Naive thymus-derived CD4-positive, alpha-beta T cell (primary cell): ENCODE measurements at regions not wholly inside any gene's neighbourhood (a gene's known extent, or its start where the extent isn't known, plus 50 kb on each side); places are given as distances from the start of the nearest gene placed in this dataset.

Source experiments
- ATAC-seq: fragments of 150-1000 bp; cut with Tn5 transposase; 2 replicates; pipeline ENCODE4 v1.10.0; 2021; ENCODE audit warnings: mild to moderate bottlenecking, moderate library complexity
- CTCF ChIA-PET: fragments of 350-600 bp; sonication (Branson Sonifier 250); formaldehyde crosslinking; loops from one replicate; lab custom pipeline; 2021; ENCODE audit warnings: antibody characterized with exemption; lab: Charles Lee
- POLR2A ChIA-PET: fragments of 350-600 bp; sonication (Branson Sonifier 250); formaldehyde crosslinking; loops from one replicate; lab custom pipeline; 2021; ENCODE audit warnings: antibody characterized with exemption, inconsistent platforms; lab: Charles Lee
- DNase-seq, 9 donors: peaks; one replicate each; pipeline versions ENCODE4 v3.0.0 to v3.0.0-alpha.2; 2020 to 2022; ENCODE audit warnings: mixed read lengths in 1 of 9
- H3K27ac ChIP-seq: one replicate; pipeline ENCODE4 v1.7.0; 2013; ENCODE audit warnings: mild to moderate bottlenecking, low read depth, low read length, moderate library complexity
- H3K27me3 ChIP-seq, 2 donors: one replicate each; pipeline ENCODE4 v1.7.0; 2013; ENCODE audit warnings: low read length in 2 of 2, mild to moderate bottlenecking in 2 of 2, moderate library complexity in 2 of 2; ENCODE audit not compliant: control insufficient read depth in 2 of 2, insufficient read depth in 2 of 2
- H3K36me3 ChIP-seq, 3 experiments: 1 replicate in 2 of 3; 2 replicates in 1 of 3; pipeline ENCODE4 v1.7.0; 2013; ENCODE audit warnings: low read length in 3 of 3, mild to moderate bottlenecking in 3 of 3, moderate library complexity in 1 of 3; ENCODE audit not compliant: insufficient read depth in 3 of 3, control insufficient read depth in 2 of 3
- H3K4me1 ChIP-seq, 2 donors: one replicate each; pipeline ENCODE4 v1.7.0; 2013; ENCODE audit warnings: low read length in 2 of 2, mild to moderate bottlenecking in 2 of 2, moderate library complexity in 1 of 2; ENCODE audit not compliant: control insufficient read depth in 2 of 2, insufficient read depth in 2 of 2
- H3K4me3 ChIP-seq: 2 replicates; pipeline ENCODE4 v1.7.0; 2013; ENCODE audit warnings: mild to moderate bottlenecking, low read length
- H3K9me3 ChIP-seq, 3 experiments: 1 replicate in 2 of 3; 2 replicates in 1 of 3; pipeline ENCODE4 v1.7.0; 2013; ENCODE audit warnings: low read length in 3 of 3; ENCODE audit not compliant: control insufficient read depth in 2 of 3
- H3K27ac Mint-ChIP-seq, 9 donors: one replicate each; pipeline ENCODE4 v1.8.0; 2020 to 2022; ENCODE audit warnings: mixed read lengths in 9 of 9, mild to moderate bottlenecking in 8 of 9, moderate library complexity in 5 of 9, inconsistent platforms in 2 of 9
- H3K27me3 Mint-ChIP-seq, 5 donors: one replicate each; pipeline ENCODE4 v1.8.0; 2021 to 2022; ENCODE audit warnings: mixed read lengths in 5 of 5, mild to moderate bottlenecking in 1 of 5
- H3K36me3 Mint-ChIP-seq, 5 donors: one replicate each; pipeline ENCODE4 v1.8.0; 2020 to 2022; ENCODE audit warnings: mixed read lengths in 5 of 5, mild to moderate bottlenecking in 3 of 5, inconsistent platforms in 1 of 5
- H3K4me1 Mint-ChIP-seq, 7 donors: one replicate each; pipeline ENCODE4 v1.8.0; 2020 to 2022; ENCODE audit warnings: mixed read lengths in 7 of 7, mild to moderate bottlenecking in 3 of 7, inconsistent platforms in 1 of 7
- H3K4me3 Mint-ChIP-seq, 10 donors: one replicate each; pipeline ENCODE4 v1.8.0; 2020 to 2022; ENCODE audit warnings: mild to moderate bottlenecking in 10 of 10, mixed read lengths in 10 of 10, moderate library complexity in 6 of 10, inconsistent platforms in 2 of 10
- H3K9me3 Mint-ChIP-seq, 11 donors: one replicate each; pipeline ENCODE4 v1.8.0; 2020 to 2022; ENCODE audit warnings: mixed read lengths in 11 of 11, mild to moderate bottlenecking in 4 of 11, inconsistent platforms in 1 of 11, moderate library complexity in 1 of 11
- intact Hi-C, 2 donors: fragments of 100-400 bp; cut with micrococcal nuclease; formaldehyde crosslinking; loops; one replicate each; pipeline ENCODE4 v1.15.1; 2023

DNA sequence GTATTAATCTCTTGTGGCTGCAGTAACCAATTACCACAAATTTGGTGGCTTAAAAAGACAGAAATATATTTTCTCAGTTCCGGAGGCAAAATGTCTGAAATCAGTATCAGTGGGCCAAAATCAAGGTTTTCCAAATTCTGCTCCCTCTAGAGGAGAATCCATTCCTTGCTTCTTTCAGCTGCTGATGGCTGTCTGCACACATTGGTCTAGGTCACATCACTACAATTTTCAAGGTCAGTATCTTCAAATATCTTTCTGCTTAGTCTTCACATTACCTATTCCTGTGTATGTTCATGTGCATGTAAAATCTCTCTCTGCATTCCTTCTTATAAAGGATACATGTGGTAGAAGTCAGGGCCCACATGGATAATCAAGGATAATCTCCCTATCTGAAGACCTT lies 999.4 kb downstream of the KCNT2 start:
- no peak overlapping the region for H3K27ac ChIP-seq
- ATAC-seq, result no peak
- Mint-ChIP-seq H3K4me3 (no peak overlapping the region), H3K9me3 (peaks cover 0 to 35% (median 7%) of the 10 kb centered on the region in 11 donors), H3K27ac (no peak overlapping the region), H3K36me3 (no peaks in the 10 kb centered on the region), H3K4me1 (no peaks in the 10 kb centered on the region), H3K27me3 (no peaks in the 10 kb centered on the region)
- CTCF ChIA-PET, result no interaction called here
- no peak overlapping the region for H3K4me3 ChIP-seq
- no peaks in the 10 kb centered on the region for H3K9me3 ChIP-seq
- H3K36me3 ChIP-seq, result no peaks in the 10 kb centered on the region
- intact Hi-C loops, result no loop called here
- H3K27me3 ChIP-seq, result no peaks in the 10 kb centered on the region
- no peaks in the 10 kb centered on the region for H3K4me1 ChIP-seq
- POLR2A ChIA-PET, result no interaction called here
- no peak for DNase-seq

GRCh38 chr1:195606483-195606882 lies 1001.8 kb downstream of the KCNT2 start:
- H3K27me3 Mint-ChIP-seq, result no peaks in the 10 kb centered on the region
- intact Hi-C loops, result no loop called here
- H3K27me3 ChIP-seq, result no peaks in the 10 kb centered on the region
- no peak overlapping the region for H3K4me3 ChIP-seq
- no peaks in the 10 kb centered on the region for H3K36me3 Mint-ChIP-seq
- H3K4me1 ChIP-seq, result no peaks in the 10 kb centered on the region
- H3K27ac Mint-ChIP-seq, result no peak overlapping the region
- H3K4me1 Mint-ChIP-seq, result no peaks in the 10 kb centered on the region
- ChIA-PET POLR2A (no interaction called here), CTCF (no interaction called here)
- no peak for DNase-seq
- H3K9me3 Mint-ChIP-seq, result peaks cover 0 to 37% (median 8%) of the 10 kb centered on the region in 11 donors
- H3K4me3 Mint-ChIP-seq, result no peak overlapping the region
- ATAC-seq, result no peak
- H3K27ac ChIP-seq, result no peak overlapping the region
- no peaks in the 10 kb centered on the region for H3K9me3 ChIP-seq
- H3K36me3 ChIP-seq, result no peaks in the 10 kb centered on the region

GRCh38 chr1:195604287-195604686 lies 1004.0 kb downstream of the KCNT2 start:
- no peak overlapping the region for H3K27ac ChIP-seq
- H3K27ac Mint-ChIP-seq, result no peak overlapping the region
- intact Hi-C loops, result no loop called here
- no peaks in the 10 kb centered on the region for H3K4me1 ChIP-seq
- no peak overlapping the region for H3K4me3 Mint-ChIP-seq
- H3K36me3 Mint-ChIP-seq, result peaks cover 0 to 4% (median 0%) of the 10 kb centered on the region in 5 donors
- H3K9me3 ChIP-seq, result no peaks in the 10 kb centered on the region
- no peaks in the 10 kb centered on the region for H3K36me3 ChIP-seq
- H3K9me3 Mint-ChIP-seq, result peaks cover 0 to 35% (median 12%) of the 10 kb centered on the region in 11 donors
- ATAC-seq, result no peak
- H3K4me1 Mint-ChIP-seq, result no peaks in the 10 kb centered on the region
- ChIA-PET POLR2A (no interaction called here), CTCF (no interaction called here)
- H3K27me3 Mint-ChIP-seq, result no peaks in the 10 kb centered on the region
- no peaks in the 10 kb centered on the region for H3K27me3 ChIP-seq
- no peak for DNase-seq
- H3K4me3 ChIP-seq, result no peak overlapping the region

GRCh38 chr1:195597891-195598290 lies 1010.3 kb downstream of the KCNT2 start:
- H3K27me3 Mint-ChIP-seq, result no peaks in the 10 kb centered on the region
- no peak for DNase-seq
- peaks cover 0 to 11% (median 4%) of the 10 kb centered on the region in 11 donors for H3K9me3 Mint-ChIP-seq
- POLR2A ChIA-PET, result no interaction called here
- H3K4me1 Mint-ChIP-seq, result no peaks in the 10 kb centered on the region
- no peak overlapping the region for H3K27ac ChIP-seq
- intact Hi-C loops, result no loop called here
- H3K4me1 ChIP-seq, result no peaks in the 10 kb centered on the region
- no peaks in the 10 kb centered on the region for H3K9me3 ChIP-seq
- H3K27ac Mint-ChIP-seq, result no peak overlapping the region
- no peak overlapping the region for H3K4me3 ChIP-seq
- H3K36me3 Mint-ChIP-seq, result peaks cover 0 to 4% (median 0%) of the 10 kb centered on the region in 5 donors
- CTCF ChIA-PET, result no interaction called here
- no peak overlapping the region for H3K4me3 Mint-ChIP-seq
- no peak for ATAC-seq
- H3K36me3 ChIP-seq, result no peaks in the 10 kb centered on the region
- H3K27me3 ChIP-seq, result no peaks in the 10 kb centered on the region

GRCh38 chr1:195594773-195595172 lies 1013.5 kb downstream of the KCNT2 start:
- Histone ChIP-seq H3K27me3 (no peaks in the 10 kb centered on the region), H3K27ac (no peak overlapping the region), H3K4me3 (no peak overlapping the region), H3K4me1 (no peaks in the 10 kb centered on the region), H3K9me3 (no peaks in the 10 kb centered on the region), H3K36me3 (no peaks in the 10 kb centered on the region)
- intact Hi-C loops, result no loop called here
- Mint-ChIP-seq H3K4me3 (no peak overlapping the region), H3K9me3 (peaks cover 0 to 7% (median 0%) of the 10 kb centered on the region in 11 donors), H3K36me3 (no peaks in the 10 kb centered on the region), H3K4me1 (no peaks in the 10 kb centered on the region), H3K27me3 (no peaks in the 10 kb centered on the region), H3K27ac (no peak overlapping the region)
- DNase-seq, result no peak
- ChIA-PET POLR2A (no interaction called here), CTCF (no interaction called here)
- no peak for ATAC-seq

DNA sequence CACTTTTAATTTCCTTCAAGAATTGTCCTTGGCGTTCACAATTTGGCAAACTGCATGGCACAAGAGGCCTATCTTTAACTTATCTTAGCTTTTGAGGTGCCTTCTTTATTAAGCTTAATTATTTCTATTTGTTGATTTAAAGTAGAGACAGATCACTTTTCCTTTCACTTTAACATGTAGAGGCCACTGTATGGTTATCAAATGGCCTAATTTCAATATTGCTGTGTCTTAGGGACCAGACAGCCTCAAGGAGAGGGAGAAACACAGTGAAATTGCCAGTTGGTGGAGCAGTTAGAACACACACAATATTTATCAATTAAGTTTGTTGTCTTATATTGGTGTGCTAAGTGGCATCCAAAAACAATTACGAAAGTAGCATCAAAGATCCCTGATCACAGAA lies 1013.9 kb downstream of the KCNT2 start:
- no peaks in the 10 kb centered on the region for H3K4me1 Mint-ChIP-seq
- H3K9me3 Mint-ChIP-seq, result peaks cover 0 to 11% (median under 1%) of the 10 kb centered on the region in 11 donors
- H3K36me3 ChIP-seq, result no peaks in the 10 kb centered on the region
- H3K4me3 Mint-ChIP-seq, result no peak overlapping the region
- H3K27me3 ChIP-seq, result no peaks in the 10 kb centered on the region
- CTCF ChIA-PET, result no interaction called here
- no peaks in the 10 kb centered on the region for H3K4me1 ChIP-seq
- POLR2A ChIA-PET, result no interaction called here
- no peak overlapping the region for H3K4me3 ChIP-seq
- no peaks in the 10 kb centered on the region for H3K27me3 Mint-ChIP-seq
- DNase-seq (no peak), ATAC-seq (no peak)
- no peaks in the 10 kb centered on the region for H3K9me3 ChIP-seq
- no peak overlapping the region for H3K27ac ChIP-seq
- H3K27ac Mint-ChIP-seq, result no peak overlapping the region
- H3K36me3 Mint-ChIP-seq, result no peaks in the 10 kb centered on the region
- intact Hi-C loops, result no loop called here

- H3K9me3 ChIP-seq, result no peaks in the 10 kb centered on the region
- ATAC-seq (no peak), DNase-seq (no peak)
- POLR2A ChIA-PET, result no interaction called here
- H3K4me1 Mint-ChIP-seq, result no peaks in the 10 kb centered on the region
- no peaks in the 10 kb centered on the region for H3K4me1 ChIP-seq
- H3K36me3 Mint-ChIP-seq, result no peaks in the 10 kb centered on the region
- no peaks in the 10 kb centered on the region for H3K36me3 ChIP-seq
- no peaks in the 10 kb centered on the region for H3K27me3 Mint-ChIP-seq
- no peak overlapping the region for H3K27ac ChIP-seq
- peaks cover 0 to 23% (median 2%) of the 10 kb centered on the region in 11 donors for H3K9me3 Mint-ChIP-seq
- CTCF ChIA-PET, result no interaction called here
- intact Hi-C loops, result no loop called here
- no peak overlapping the region for H3K4me3 Mint-ChIP-seq
- no peaks in the 10 kb centered on the region for H3K27me3 ChIP-seq
- H3K4me3 ChIP-seq, result no peak overlapping the region
- H3K27ac Mint-ChIP-seq, result no peak overlapping the region
Measured at GRCh38 chr1:195591917-195592672, 1016.1 kb downstream of the KCNT2 start.
